Tibial nerve (tissue), 3 donors: ENCODE measurements at regions not wholly inside any gene's neighbourhood (a gene's known extent, or its start where the extent isn't known, plus 50 kb on each side); places are given as distances from the start of the nearest gene placed in this dataset.

Experiments used
- POLR2A ChIP-seq, 2 donors: fragments of 450-650 bp; IDR thresholded peaks; one replicate each; pipeline ENCODE4 v1.6.1; 2017; ENCODE audit warnings: antibody characterized with exemption in 2 of 2, mild to moderate bottlenecking in 2 of 2, moderate library complexity in 2 of 2
- TF ChIP-seq, protein P1 (sequence below), 5 experiments: fragments of 200-600 bp in 3 of 5; fragments of 450-650 bp in 2 of 5; sonication (generic) in 3 of 5; IDR thresholded peaks; one replicate each; pipeline ENCODE4 v1.5.1; 2016 to 2019; ENCODE audit warnings: antibody characterized with exemption in 5 of 5, mild to moderate bottlenecking in 3 of 5, moderate library complexity in 2 of 5

DNA sequence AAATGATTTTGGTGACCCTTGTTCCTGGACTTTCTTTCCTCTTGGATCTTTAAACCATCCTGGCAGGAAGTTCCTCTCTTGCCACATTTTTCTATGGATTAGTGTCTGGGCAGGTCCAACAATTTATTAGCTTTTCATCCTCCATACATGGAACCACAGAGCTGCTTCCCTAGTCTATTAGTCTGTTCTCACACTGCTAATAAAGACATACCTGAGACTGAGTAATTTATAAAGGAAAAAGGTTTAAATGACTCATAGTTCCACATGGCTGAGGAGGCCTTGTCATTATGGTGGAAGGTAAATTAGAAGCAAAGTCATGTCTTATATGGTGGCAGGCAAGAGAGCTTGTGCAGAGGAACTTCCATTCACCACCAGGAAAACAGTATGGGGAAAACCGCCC, 122.9 kb downstream of the DDX1 start:
- TF ChIP-seq POLR2A (IDR thresholded peaks at IDR 0.05) = no peak
- TF ChIP-seq, protein P1, sequence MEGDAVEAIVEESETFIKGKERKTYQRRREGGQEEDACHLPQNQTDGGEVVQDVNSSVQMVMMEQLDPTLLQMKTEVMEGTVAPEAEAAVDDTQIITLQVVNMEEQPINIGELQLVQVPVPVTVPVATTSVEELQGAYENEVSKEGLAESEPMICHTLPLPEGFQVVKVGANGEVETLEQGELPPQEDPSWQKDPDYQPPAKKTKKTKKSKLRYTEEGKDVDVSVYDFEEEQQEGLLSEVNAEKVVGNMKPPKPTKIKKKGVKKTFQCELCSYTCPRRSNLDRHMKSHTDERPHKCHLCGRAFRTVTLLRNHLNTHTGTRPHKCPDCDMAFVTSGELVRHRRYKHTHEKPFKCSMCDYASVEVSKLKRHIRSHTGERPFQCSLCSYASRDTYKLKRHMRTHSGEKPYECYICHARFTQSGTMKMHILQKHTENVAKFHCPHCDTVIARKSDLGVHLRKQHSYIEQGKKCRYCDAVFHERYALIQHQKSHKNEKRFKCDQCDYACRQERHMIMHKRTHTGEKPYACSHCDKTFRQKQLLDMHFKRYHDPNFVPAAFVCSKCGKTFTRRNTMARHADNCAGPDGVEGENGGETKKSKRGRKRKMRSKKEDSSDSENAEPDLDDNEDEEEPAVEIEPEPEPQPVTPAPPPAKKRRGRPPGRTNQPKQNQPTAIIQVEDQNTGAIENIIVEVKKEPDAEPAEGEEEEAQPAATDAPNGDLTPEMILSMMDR (IDR thresholded peaks at IDR 0.05) = no peak
